Hepatocyte (in vitro differentiated cells): ENCODE measurements at regions not wholly inside any gene's neighbourhood (a gene's known extent, or its start where the extent isn't known, plus 50 kb on each side); places are given as distances from the start of the nearest gene placed in this dataset.

ENCODE experiments used
- EZH2 ChIP-seq: fragments of 200-600 bp; sonication (generic); IDR thresholded peaks from 2 replicates; pipeline ENCODE4 v1.6.1; 2016; ENCODE audit warnings: antibody characterized with exemption, mild to moderate bottlenecking, borderline replicate concordance
- EZH2phosphoT487 ChIP-seq: fragments of 200-600 bp; sonication (generic); IDR thresholded peaks from one replicate; pipeline ENCODE4 v1.6.1; 2018; ENCODE audit warnings: antibody characterized with exemption, mild to moderate bottlenecking, low read depth, moderate library complexity; ENCODE audit not compliant: unreplicated experiment, severe bottlenecking
- TF ChIP-seq, protein P1 (sequence below): fragments of 200-600 bp; sonication (generic); IDR thresholded peaks from 2 replicates; pipeline ENCODE4 v1.5.1; 2016; ENCODE audit warnings: antibody characterized with exemption, mild to moderate bottlenecking; ENCODE audit not compliant: poor library complexity

DNA sequence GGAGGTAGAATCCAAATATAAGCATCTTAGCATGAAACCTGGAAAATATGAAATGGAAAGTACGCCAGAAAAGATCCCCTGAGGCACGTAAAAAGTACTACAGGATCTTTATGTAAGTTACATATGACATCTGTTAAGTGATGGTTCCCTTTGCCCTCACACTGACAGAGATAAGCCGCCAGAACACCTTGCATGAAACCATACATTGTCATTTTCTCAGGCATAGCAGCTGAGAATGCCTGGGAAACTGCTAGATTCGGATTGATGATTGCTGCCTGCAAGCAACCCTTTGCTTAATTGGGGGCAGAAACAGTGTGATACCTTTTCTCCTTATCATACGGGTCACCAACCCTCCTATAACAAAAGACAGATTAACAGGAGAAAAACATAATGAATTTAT, 826.6 kb upstream of the LRRN3 start:
- TF ChIP-seq, protein P1, sequence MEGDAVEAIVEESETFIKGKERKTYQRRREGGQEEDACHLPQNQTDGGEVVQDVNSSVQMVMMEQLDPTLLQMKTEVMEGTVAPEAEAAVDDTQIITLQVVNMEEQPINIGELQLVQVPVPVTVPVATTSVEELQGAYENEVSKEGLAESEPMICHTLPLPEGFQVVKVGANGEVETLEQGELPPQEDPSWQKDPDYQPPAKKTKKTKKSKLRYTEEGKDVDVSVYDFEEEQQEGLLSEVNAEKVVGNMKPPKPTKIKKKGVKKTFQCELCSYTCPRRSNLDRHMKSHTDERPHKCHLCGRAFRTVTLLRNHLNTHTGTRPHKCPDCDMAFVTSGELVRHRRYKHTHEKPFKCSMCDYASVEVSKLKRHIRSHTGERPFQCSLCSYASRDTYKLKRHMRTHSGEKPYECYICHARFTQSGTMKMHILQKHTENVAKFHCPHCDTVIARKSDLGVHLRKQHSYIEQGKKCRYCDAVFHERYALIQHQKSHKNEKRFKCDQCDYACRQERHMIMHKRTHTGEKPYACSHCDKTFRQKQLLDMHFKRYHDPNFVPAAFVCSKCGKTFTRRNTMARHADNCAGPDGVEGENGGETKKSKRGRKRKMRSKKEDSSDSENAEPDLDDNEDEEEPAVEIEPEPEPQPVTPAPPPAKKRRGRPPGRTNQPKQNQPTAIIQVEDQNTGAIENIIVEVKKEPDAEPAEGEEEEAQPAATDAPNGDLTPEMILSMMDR: no peak
- TF ChIP-seq EZH2 (no peak), EZH2phosphoT487 (no peak)
